ENCODE measurements at regions not wholly inside any gene's neighbourhood (a gene's known extent, or its start where the extent isn't known, plus 50 kb on each side); places are given as distances from the start of the nearest gene placed in this dataset.

GRCh38 chr17:54404259-54404658 lies 496.4 kb upstream of the TOM1L1 start:
- peaks cover 3% of the 10 kb centered on the region for H3K36me3 Mint-ChIP-seq (ENCODE audit: insufficient read depth, unreplicated experiment)
- no TSS peak for BruUV-seq (replicated peaks)
- H3K4me3 Mint-ChIP-seq (ENCODE audit: unreplicated experiment) = no peak overlapping the region
- H3K4me1 Mint-ChIP-seq (ENCODE audit: insufficient read depth, unreplicated experiment) = peaks cover 14% of the 10 kb centered on the region
- TF ChIP-seq CTCF (IDR thresholded peaks at IDR 0.05; ENCODE audit: unreplicated experiment) = no peak
- H3K27me3 Mint-ChIP-seq (ENCODE audit: insufficient read depth, unreplicated experiment) = no peaks in the 10 kb centered on the region
- intact Hi-C loops (cut with micrococcal nuclease) = no loop called here
- ChIA-PET CTCF (no interaction called here), POLR2A (interaction anchor here (0.7 kb wide), 2 partner anchors 210 to 1050 kb away, joined by 3 read pairs; no protein-coding TSS in a partner anchor)
- no peak for DNase-seq (ENCODE audit: unreplicated experiment)
- H3K9me3 Mint-ChIP-seq (ENCODE audit: unreplicated experiment) = peaks cover 7% of the 10 kb centered on the region
- H3K27ac Mint-ChIP-seq (ENCODE audit: low read depth, unreplicated experiment) = no peak overlapping the region

GRCh38 chr17:54405826-54406225 lies 494.8 kb upstream of the TOM1L1 start:
- intact Hi-C loops (cut with micrococcal nuclease) = no loop called here
- ChIA-PET CTCF (interaction anchor here (1.0 kb wide), 1 partner anchor 11 kb away, joined by 3 read pairs; no protein-coding TSS in a partner anchor), POLR2A (interaction anchor here (1.0 kb wide), 1 partner anchor 14 kb away, joined by 3 read pairs; no protein-coding TSS in a partner anchor)
- no peak overlapping the region for H3K27ac Mint-ChIP-seq (ENCODE audit: low read depth, unreplicated experiment)
- DNase-seq (ENCODE audit: unreplicated experiment) = no peak
- TF ChIP-seq CTCF (IDR thresholded peaks at IDR 0.05; ENCODE audit: unreplicated experiment) = no peak
- peaks cover 7% of the 10 kb centered on the region for H3K9me3 Mint-ChIP-seq (ENCODE audit: unreplicated experiment)
- peaks cover 5% of the 10 kb centered on the region for H3K36me3 Mint-ChIP-seq (ENCODE audit: insufficient read depth, unreplicated experiment)
- H3K4me1 Mint-ChIP-seq (ENCODE audit: insufficient read depth, unreplicated experiment) = peaks cover 14% of the 10 kb centered on the region
- BruUV-seq (replicated peaks) = no TSS peak
- H3K27me3 Mint-ChIP-seq (ENCODE audit: insufficient read depth, unreplicated experiment) = no peaks in the 10 kb centered on the region
- H3K4me3 Mint-ChIP-seq (ENCODE audit: unreplicated experiment) = no peak overlapping the region

- CTCF ChIA-PET = interaction anchor here (0.9 kb wide), 1 partner anchor 11 kb away, joined by 3 read pairs; no protein-coding TSS in a partner anchor
Measured at GRCh38 chr17:54408731-54409130, 491.9 kb upstream of the TOM1L1 start.

GRCh38 chr17:54418467-54418866 lies 482.2 kb upstream of the TOM1L1 start:
- Mint-ChIP-seq H3K27me3 (ENCODE audit: insufficient read depth, unreplicated experiment) (no peaks in the 10 kb centered on the region), H3K36me3 (ENCODE audit: insufficient read depth, unreplicated experiment) (no peaks in the 10 kb centered on the region), H3K4me3 (ENCODE audit: unreplicated experiment) (no peak overlapping the region), H3K4me1 (ENCODE audit: insufficient read depth, unreplicated experiment) (peaks cover 5% of the 10 kb centered on the region), H3K9me3 (ENCODE audit: unreplicated experiment) (no peaks in the 10 kb centered on the region), H3K27ac (ENCODE audit: low read depth, unreplicated experiment) (no peak overlapping the region)
- CTCF ChIA-PET = interaction anchor here (2.0 kb wide), 1 partner anchor 9 kb away, joined by 11 read pairs; no protein-coding TSS in a partner anchor
- no peak for DNase-seq (ENCODE audit: unreplicated experiment)
- no peak for TF ChIP-seq CTCF (IDR thresholded peaks at IDR 0.05; ENCODE audit: unreplicated experiment)
- intact Hi-C loops (cut with micrococcal nuclease) = no loop called here
- BruUV-seq (replicated peaks) = no TSS peak
- POLR2A ChIA-PET = no interaction called here

More at GRCh38 chr17:54408731-54409130, 491.9 kb upstream of the TOM1L1 start:
- no peak for TF ChIP-seq CTCF (IDR thresholded peaks at IDR 0.05; ENCODE audit: unreplicated experiment)
- Mint-ChIP-seq H3K9me3 (ENCODE audit: unreplicated experiment) (peaks cover 7% of the 10 kb centered on the region), H3K4me1 (ENCODE audit: insufficient read depth, unreplicated experiment) (peaks cover 14% of the 10 kb centered on the region), H3K27ac (ENCODE audit: low read depth, unreplicated experiment) (no peak overlapping the region), H3K36me3 (ENCODE audit: insufficient read depth, unreplicated experiment) (peaks cover 5% of the 10 kb centered on the region), H3K27me3 (ENCODE audit: insufficient read depth, unreplicated experiment) (no peaks in the 10 kb centered on the region), H3K4me3 (ENCODE audit: unreplicated experiment) (no peak overlapping the region)
- POLR2A ChIA-PET = interaction anchor here (1.0 kb wide), 1 partner anchor 69 kb away, joined by 5 read pairs; no protein-coding TSS in a partner anchor
- no peak for DNase-seq (ENCODE audit: unreplicated experiment)
- intact Hi-C loops (cut with micrococcal nuclease) = no loop called here
- no TSS peak for BruUV-seq (replicated peaks)

Data from MCF 10A (cell line).